Mucosa of descending colon (tissue), 3 donors: ENCODE measurements at regions not wholly inside any gene's neighbourhood (a gene's known extent, or its start where the extent isn't known, plus 50 kb on each side); places are given as distances from the start of the nearest gene placed in this dataset.

Experiments used
- ATAC-seq: fragments of 200-7000 bp; cut with Tn5 transposase; one replicate; pipeline ENCODE4 v1.9.1; 2020; ENCODE audit warnings: mild to moderate bottlenecking, moderate library complexity
- DNase-seq, 3 donors: peaks; one replicate each; pipeline ENCODE4 v3.0.0-alpha.2; 2020
- H3K36me3 ChIP-seq: fragments of 200-600 bp; one replicate; pipeline ENCODE4 v1.8.0; 2021; ENCODE audit warnings: low read depth, mild to moderate bottlenecking
- H3K4me1 ChIP-seq: fragments of 200-600 bp; one replicate; pipeline ENCODE4 v1.8.0; 2021; ENCODE audit warnings: low read depth, mild to moderate bottlenecking
- H3K4me3 ChIP-seq: fragments of 200-600 bp; one replicate; pipeline ENCODE4 v1.8.0; 2021; ENCODE audit warnings: mild to moderate bottlenecking
- H3K9me3 ChIP-seq: fragments of 200-600 bp; one replicate; pipeline ENCODE4 v1.8.0; 2021; ENCODE audit warnings: mild to moderate bottlenecking
- intact Hi-C, 2 donors: fragments of 100-400 bp; cut with DNase I in 1 of 2; cut with micrococcal nuclease in 1 of 2; formaldehyde crosslinking; loops; one replicate each; pipeline versions ENCODE4 v1.11.0 to v1.11.1; 2022; cut with DNase I, micrococcal nuclease
- TF ChIP-seq, protein P1 (sequence below): fragments of 200-600 bp; IDR thresholded peaks from one replicate; pipeline ENCODE4 v1.8.0; 2022; ENCODE audit warnings: antibody characterized with exemption, mild to moderate bottlenecking
- donor health status: DM: no; HTN: no; CAD: no; lungs with moderate emphysema.
- donor health status: DM: no; HTN: no; CAD: no.
- donor health status: DM: no; HTN: yes; CAD: no.

DNA sequence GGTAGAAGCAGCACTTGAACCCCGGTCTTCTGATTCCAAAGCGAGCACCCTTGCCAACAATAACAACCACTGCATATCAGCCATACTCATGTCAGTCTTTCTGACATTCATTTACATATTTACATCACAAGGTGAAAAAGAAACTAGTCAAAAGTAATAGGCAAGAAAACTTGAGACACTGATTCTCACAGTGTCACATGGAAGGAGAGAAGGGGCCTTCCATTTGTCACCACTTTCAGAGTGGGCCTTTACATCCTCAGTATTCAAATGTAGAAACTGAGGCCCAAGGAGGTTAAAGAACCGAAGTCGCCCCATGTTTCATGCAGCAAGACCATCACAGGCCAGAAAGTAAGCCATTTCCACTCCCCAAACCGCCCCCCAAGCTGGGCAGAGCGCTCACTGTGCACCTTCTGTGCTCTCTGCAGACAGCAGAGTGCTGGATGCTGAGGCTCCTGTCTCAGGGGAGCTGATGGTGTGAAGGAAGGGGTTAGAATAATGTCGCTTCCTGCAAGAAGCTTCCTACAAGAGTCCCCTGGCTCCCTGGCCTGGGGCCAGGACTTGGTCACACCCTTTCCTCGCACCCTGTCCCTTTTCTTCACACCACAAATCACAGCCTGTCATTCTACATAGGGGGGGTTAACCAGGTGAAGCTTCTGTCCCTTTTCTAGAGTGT lies 260.1 kb downstream of the UACA start:
- intact Hi-C loops: no loop called here
- ATAC-seq (no peak), DNase-seq (no peak)
- H3K36me3 ChIP-seq: no peaks in the 10 kb centered on the region
- H3K4me1 ChIP-seq: peaks cover 12% of the 10 kb centered on the region
- TF ChIP-seq, protein P1, sequence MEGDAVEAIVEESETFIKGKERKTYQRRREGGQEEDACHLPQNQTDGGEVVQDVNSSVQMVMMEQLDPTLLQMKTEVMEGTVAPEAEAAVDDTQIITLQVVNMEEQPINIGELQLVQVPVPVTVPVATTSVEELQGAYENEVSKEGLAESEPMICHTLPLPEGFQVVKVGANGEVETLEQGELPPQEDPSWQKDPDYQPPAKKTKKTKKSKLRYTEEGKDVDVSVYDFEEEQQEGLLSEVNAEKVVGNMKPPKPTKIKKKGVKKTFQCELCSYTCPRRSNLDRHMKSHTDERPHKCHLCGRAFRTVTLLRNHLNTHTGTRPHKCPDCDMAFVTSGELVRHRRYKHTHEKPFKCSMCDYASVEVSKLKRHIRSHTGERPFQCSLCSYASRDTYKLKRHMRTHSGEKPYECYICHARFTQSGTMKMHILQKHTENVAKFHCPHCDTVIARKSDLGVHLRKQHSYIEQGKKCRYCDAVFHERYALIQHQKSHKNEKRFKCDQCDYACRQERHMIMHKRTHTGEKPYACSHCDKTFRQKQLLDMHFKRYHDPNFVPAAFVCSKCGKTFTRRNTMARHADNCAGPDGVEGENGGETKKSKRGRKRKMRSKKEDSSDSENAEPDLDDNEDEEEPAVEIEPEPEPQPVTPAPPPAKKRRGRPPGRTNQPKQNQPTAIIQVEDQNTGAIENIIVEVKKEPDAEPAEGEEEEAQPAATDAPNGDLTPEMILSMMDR: no peak
- H3K9me3 ChIP-seq: no peaks in the 10 kb centered on the region
- H3K4me3 ChIP-seq: no peak overlapping the region

DNA sequence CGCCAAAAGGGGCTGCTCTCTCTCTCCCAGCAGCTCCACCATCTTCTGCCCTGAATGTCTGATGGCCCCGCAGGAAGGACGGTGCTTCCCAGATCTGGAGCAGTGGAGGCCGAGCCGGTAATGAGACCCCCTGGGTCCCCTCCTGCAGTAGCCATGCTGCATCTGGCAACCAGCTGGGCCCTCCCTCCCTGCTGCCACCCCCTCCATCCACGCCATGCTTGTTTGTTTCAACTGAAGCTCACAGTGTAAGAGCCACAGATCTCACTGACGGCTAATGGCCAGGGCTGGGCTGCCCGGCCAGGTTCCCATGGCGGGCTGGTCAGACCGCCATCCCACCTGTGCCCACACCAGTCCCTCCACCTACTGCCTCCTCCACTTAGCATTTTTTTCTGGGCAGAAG lies 260.8 kb downstream of the UACA start:
- ATAC-seq: no peak
- Histone ChIP-seq H3K4me3 (no peak overlapping the region), H3K4me1 (peaks cover 12% of the 10 kb centered on the region), H3K36me3 (no peaks in the 10 kb centered on the region), H3K9me3 (no peaks in the 10 kb centered on the region)
- no peak for DNase-seq
- intact Hi-C loops: no loop called here
- TF ChIP-seq, protein P1: no peak

DNA sequence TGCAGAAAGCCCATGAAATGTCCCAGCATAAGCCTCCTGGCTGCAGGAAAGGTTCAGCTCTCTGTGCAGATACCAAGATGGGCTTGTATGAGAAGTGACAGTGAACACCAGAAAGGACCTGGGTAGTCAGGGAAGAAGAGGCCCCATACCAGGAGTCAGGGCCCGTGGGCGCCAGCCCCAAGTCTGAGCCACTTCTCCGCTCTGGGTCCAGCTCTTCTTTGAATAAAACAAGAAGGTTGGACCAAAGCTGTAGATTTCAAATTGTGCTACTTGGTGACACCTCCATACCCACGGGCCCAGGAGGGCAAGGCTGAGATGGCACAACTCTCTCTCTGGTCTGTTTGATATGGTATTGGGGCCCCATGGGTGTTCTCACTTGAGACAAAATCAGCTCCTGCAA lies 261.5 kb downstream of the UACA start:
- TF ChIP-seq, protein P1: no peak
- H3K9me3 ChIP-seq: no peaks in the 10 kb centered on the region
- no peak for ATAC-seq
- intact Hi-C loops: no loop called here
- H3K4me1 ChIP-seq: peaks cover 12% of the 10 kb centered on the region
- no peaks in the 10 kb centered on the region for H3K36me3 ChIP-seq
- DNase-seq: no peak
- no peak overlapping the region for H3K4me3 ChIP-seq

DNA sequence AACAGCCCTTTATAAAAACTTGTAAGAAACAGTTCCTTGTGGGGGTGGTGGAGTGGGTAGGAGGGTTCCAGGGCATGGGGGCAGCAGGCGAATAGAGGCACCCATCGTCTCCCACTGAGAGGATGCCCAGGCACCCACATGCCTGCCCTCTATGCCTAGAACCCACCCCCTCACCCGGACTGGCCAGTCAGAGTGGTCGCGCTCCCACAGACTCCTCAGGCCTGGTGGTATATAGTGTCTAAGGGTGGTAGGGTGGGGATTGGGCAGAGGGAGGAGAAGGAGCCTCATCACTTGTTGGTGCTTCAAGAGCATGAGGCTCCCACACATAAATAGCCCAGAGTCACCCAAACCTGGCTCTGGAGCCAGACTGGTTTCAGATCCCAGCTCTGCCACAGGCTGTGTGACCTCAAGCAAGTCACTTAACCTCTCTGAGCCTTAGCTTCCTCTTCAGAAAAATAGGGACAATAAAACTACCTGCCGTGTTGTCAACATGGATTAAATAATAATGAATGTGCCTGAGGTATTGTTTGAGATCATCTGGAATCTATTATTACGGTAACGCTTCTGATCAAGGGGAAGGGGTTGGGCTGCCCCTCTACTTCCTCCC lies 262.1 kb downstream of the UACA start:
- no peaks in the 10 kb centered on the region for H3K9me3 ChIP-seq
- H3K4me3 ChIP-seq: no peak overlapping the region
- peaks cover 12% of the 10 kb centered on the region for H3K4me1 ChIP-seq
- H3K36me3 ChIP-seq: no peaks in the 10 kb centered on the region
- no peak for ATAC-seq
- no peak for DNase-seq
- TF ChIP-seq, protein P1: no peak
- intact Hi-C loops: no loop called here

DNA sequence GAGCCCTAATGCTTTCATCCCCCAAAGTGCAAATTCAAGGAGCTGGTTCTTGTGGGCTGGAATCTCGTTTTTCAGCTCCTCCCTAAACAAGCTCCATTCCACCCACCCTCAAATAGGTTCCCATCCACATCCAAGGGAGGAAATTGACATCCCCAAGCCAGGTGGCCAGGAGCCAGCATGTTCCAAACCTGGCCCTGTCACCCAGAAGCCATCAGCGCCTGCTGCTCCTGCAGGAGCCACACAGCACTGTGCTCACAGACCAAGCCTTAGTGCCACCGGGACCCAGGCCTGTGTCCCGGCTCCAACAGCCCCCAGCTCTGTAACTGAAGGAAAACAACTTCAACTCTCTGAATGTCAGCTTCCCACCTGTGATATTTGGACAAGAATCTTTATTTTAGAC lies 263.6 kb downstream of the UACA start:
- TF ChIP-seq, protein P1: no peak
- Histone ChIP-seq H3K4me3 (no peak overlapping the region), H3K4me1 (peaks cover 9% of the 10 kb centered on the region), H3K9me3 (no peaks in the 10 kb centered on the region), H3K36me3 (no peaks in the 10 kb centered on the region)
- DNase-seq (no peak), ATAC-seq (no peak)
- intact Hi-C loops: no loop called here
